Upper lobe of left lung (tissue), 6 donors: ENCODE measurements at regions not wholly inside any gene's neighbourhood (a gene's known extent, or its start where the extent isn't known, plus 50 kb on each side); places are given as distances from the start of the nearest gene placed in this dataset.
A peak's percentile ranks its signal among the peaks of the same experiment; 100 is the strongest.

Experiments
- ATAC-seq, 2 donors: fragments of 200-7000 bp; cut with Tn5 transposase; one replicate each; pipeline ENCODE4 v1.9.1; 2022; ENCODE audit warnings: mild to moderate bottlenecking in 2 of 2, moderate library complexity in 2 of 2; ENCODE audit not compliant: low FRiP score in 2 of 2
- DNase-seq, 2 donors: peaks; one replicate each; pipeline ENCODE4 v3.0.0-alpha.2; 2019 to 2020
- H3K27ac ChIP-seq, 4 donors: fragments of 200-600 bp; sonication (generic); one replicate each; pipeline ENCODE4 v1.5.1; 2016 to 2019
- H3K27me3 ChIP-seq, 4 donors: fragments of 200-600 bp; sonication (generic); one replicate each; pipeline ENCODE4 v1.5.1; 2017 to 2019
- H3K36me3 ChIP-seq, 4 donors: fragments of 200-600 bp; sonication (generic); one replicate each; pipeline ENCODE4 v1.5.1; 2016 to 2019
- H3K4me1 ChIP-seq, 4 donors: fragments of 200-600 bp; sonication (generic); one replicate each; pipeline ENCODE4 v1.5.1; 2018 to 2019
- H3K4me3 ChIP-seq, 4 donors: fragments of 200-600 bp; sonication (generic); one replicate each; pipeline ENCODE4 v1.5.1; 2017 to 2019; ENCODE audit warnings: mild to moderate bottlenecking in 2 of 4, moderate library complexity in 1 of 4
- H3K9me3 ChIP-seq, 4 donors: fragments of 200-600 bp; sonication (generic); one replicate each; pipeline ENCODE4 v1.5.1; 2018 to 2019
- CTCF ChIP-seq, 6 experiments: fragments of 450-650 bp in 4 of 6; fragments of 200-600 bp in 2 of 6; sonication (generic) in 2 of 6; IDR thresholded peaks; one replicate each; pipeline ENCODE4 v1.5.1; 2016 to 2019; ENCODE audit warnings: antibody characterized with exemption in 6 of 6
- EP300 ChIP-seq, 4 donors: sonication (generic); formaldehyde crosslinking; IDR thresholded peaks; one replicate each; pipeline ENCODE4 v1.5.1; 2017; ENCODE audit warnings: antibody characterized with exemption in 4 of 4, control low read depth in 2 of 4
- POLR2A ChIP-seq, 4 donors: fragments of 450-650 bp; IDR thresholded peaks; one replicate each; pipeline ENCODE4 v1.5.1; 2016 to 2017; ENCODE audit warnings: antibody characterized with exemption in 4 of 4, mild to moderate bottlenecking in 2 of 4
- POLR2AphosphoS5 ChIP-seq, 2 donors: sonication (generic); formaldehyde crosslinking; IDR thresholded peaks; one replicate each; pipeline ENCODE4 v1.5.1; 2017; ENCODE audit warnings: antibody characterized with exemption in 2 of 2
- WGBS, 2 donors: methylation state at CpG; one replicate each; pipeline ENCODE4 v1.1.5; 2017 to 2018; 5-methylcytosine and 5-hydroxymethylcytosine counted together
- donor health status: DM: no; HTN: no; CAD: no; lungs with moderate emphysema.
- donor health status: DM: no; HTN: yes; CAD: no; lungs with severe emphysema.

- no peak for DNase-seq
- no peaks in the 10 kb centered on the region for H3K9me3 ChIP-seq
- H3K27me3 ChIP-seq = no peaks in the 10 kb centered on the region
- TF ChIP-seq EP300 (IDR thresholded peaks at IDR 0.05) = no peak
- no peak for TF ChIP-seq CTCF (IDR thresholded peaks at IDR 0.05)
- TF ChIP-seq POLR2A (IDR thresholded peaks at IDR 0.05) = no peak
- TF ChIP-seq POLR2AphosphoS5 (IDR thresholded peaks at IDR 0.05) = no peak
- no peaks in the 10 kb centered on the region for H3K4me1 ChIP-seq
- no peaks in the 10 kb centered on the region for H3K36me3 ChIP-seq
- no peak overlapping the region for H3K4me3 ChIP-seq
- WGBS, 2 donors = 74 to 83% methylated on average over 3 of the region's 3 CpGs
- H3K27ac ChIP-seq = no peak overlapping the region
- no peak for ATAC-seq
These were observed 251.8 kb upstream of the DDX18 start for GRCh38 chr2:117562654-117563053.

DNA sequence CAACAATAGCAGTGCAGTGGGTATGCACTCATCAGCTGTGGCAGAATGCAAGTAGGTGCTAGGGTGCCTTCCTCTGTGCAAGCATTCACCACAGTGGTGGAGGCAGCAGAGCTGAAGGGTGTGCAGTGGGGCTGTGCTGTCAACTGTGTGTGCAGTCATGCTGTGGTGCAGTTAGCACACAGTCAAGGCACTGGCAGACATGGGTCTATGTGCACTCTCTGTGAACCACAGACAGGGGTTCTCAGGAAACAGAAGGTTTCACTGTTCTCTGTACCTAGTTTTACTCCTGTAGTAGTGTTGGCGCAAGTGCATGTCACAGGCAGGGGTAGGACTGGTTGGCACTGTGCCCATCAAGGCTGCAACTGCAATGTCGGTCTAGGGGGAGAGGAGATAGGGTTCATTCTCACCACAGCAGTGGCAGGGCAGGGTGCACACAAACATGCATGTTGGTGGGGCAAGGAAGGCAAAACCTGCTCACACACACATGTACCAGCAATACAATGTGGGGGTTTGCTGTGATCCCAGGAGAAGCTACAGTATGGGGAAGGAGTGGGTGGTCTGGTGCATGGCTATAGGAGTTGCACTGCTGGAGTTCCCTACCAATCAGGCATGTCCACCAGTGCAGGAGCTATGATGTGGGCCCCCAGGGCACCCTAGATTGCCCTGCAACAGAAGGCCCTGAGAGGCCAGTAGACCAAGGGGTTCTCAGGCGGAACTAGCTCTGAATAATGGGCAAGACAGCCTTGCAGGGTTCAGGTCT is 242.7 kb upstream of the DDX18 start:
- no peak for DNase-seq
- ATAC-seq = peak in 1 of 2 donors; percentile 55
- Histone ChIP-seq H3K27me3 (no peaks in the 10 kb centered on the region), H3K36me3 (no peaks in the 10 kb centered on the region), H3K4me3 (no peak overlapping the region), H3K4me1 (no peaks in the 10 kb centered on the region), H3K9me3 (peaks cover 0 to 9% (median 2%) of the 10 kb centered on the region in 4 donors), H3K27ac (no peak overlapping the region)
- 59 to 88% methylated on average over 2 to 3 of the region's 3 CpGs for WGBS, 2 donors
- TF ChIP-seq CTCF (IDR thresholded peaks at IDR 0.05) (no peak), EP300 (IDR thresholded peaks at IDR 0.05) (no peak), POLR2AphosphoS5 (IDR thresholded peaks at IDR 0.05) (no peak), POLR2A (IDR thresholded peaks at IDR 0.05) (no peak)

DNA sequence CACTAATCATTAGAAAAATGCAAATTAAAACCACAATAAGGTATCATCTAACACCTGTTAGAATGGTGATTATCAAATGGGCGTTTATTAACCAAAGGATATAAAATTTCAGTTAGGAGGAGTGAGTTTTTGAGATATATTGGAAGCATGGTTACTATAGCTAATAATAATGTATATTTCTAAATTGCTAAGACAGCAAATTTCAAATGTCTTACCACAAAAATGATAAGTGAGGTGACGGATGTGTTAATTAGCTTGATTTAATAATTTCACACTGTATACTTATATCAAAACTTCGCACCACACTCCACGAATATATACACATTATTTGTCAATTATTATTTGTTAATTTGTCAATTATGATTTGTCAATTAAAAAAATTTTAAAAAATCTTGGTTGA is 227.2 kb upstream of the DDX18 start:
- H3K27me3 ChIP-seq = no peaks in the 10 kb centered on the region
- DNase-seq (no peak), ATAC-seq (no peak)
- no peaks in the 10 kb centered on the region for H3K9me3 ChIP-seq
- TF ChIP-seq POLR2AphosphoS5 (IDR thresholded peaks at IDR 0.05) = no peak
- no peak for TF ChIP-seq EP300 (IDR thresholded peaks at IDR 0.05)
- TF ChIP-seq CTCF (IDR thresholded peaks at IDR 0.05) = no peak
- TF ChIP-seq POLR2A (IDR thresholded peaks at IDR 0.05) = no peak
- no peak overlapping the region for H3K27ac ChIP-seq
- no peaks in the 10 kb centered on the region for H3K4me1 ChIP-seq
- 83 to 87% methylated on average over 4 of the region's 4 CpGs for WGBS, 2 donors
- no peaks in the 10 kb centered on the region for H3K36me3 ChIP-seq
- no peak overlapping the region for H3K4me3 ChIP-seq

DNA sequence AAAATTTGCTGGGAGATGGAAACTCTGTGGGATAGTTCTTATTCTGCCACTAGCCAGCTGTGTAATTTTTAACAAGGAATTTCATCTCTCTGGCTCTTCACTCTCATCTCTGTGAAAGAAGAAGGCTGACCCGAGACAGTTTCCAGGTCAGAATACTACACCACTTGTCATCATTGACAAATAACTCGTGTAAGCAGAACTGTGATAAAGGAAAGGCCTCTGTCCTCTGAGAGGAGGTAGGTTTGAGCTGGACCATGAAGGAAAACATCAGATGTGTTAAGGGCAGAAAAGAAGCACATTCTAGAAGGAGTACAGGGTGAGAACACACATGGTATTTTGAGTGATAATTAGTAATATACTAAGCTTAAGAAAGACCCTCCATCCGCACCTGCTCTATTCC is 211.4 kb upstream of the DDX18 start:
- Histone ChIP-seq H3K27me3 (no peaks in the 10 kb centered on the region), H3K4me3 (no peak overlapping the region), H3K27ac (no peak overlapping the region), H3K9me3 (no peaks in the 10 kb centered on the region), H3K36me3 (no peaks in the 10 kb centered on the region), H3K4me1 (no peaks in the 10 kb centered on the region)
- DNase-seq (no peak), ATAC-seq (no peak)
- WGBS, 2 donors = 43 to 49% methylated on average over 3 of the region's 3 CpGs
- TF ChIP-seq EP300 (IDR thresholded peaks at IDR 0.05) = no peak
- TF ChIP-seq POLR2A (IDR thresholded peaks at IDR 0.05) = no peak
- TF ChIP-seq CTCF (IDR thresholded peaks at IDR 0.05) = no peak

- H3K4me3 ChIP-seq = no peak overlapping the region
- DNase-seq = no peak
- no peaks in the 10 kb centered on the region for H3K27me3 ChIP-seq
- TF ChIP-seq POLR2A (IDR thresholded peaks at IDR 0.05) (no peak), EP300 (IDR thresholded peaks at IDR 0.05) (no peak), POLR2AphosphoS5 (IDR thresholded peaks at IDR 0.05) (no peak), CTCF (IDR thresholded peaks at IDR 0.05) (no peak)
- WGBS, 2 donors = 24 to 27% methylated on average over 5 of the region's 5 CpGs
- no peaks in the 10 kb centered on the region for H3K36me3 ChIP-seq
- H3K4me1 ChIP-seq = no peaks in the 10 kb centered on the region
- no peak overlapping the region for H3K27ac ChIP-seq
- no peak for ATAC-seq
- no peaks in the 10 kb centered on the region for H3K9me3 ChIP-seq
These were observed 210.9 kb upstream of the DDX18 start for GRCh38 chr2:117603567-117603966.
